ENCODE measurements at regions not wholly inside any gene's neighbourhood (a gene's known extent, or its start where the extent isn't known, plus 50 kb on each side); places are given as distances from the start of the nearest gene placed in this dataset.

DNA sequence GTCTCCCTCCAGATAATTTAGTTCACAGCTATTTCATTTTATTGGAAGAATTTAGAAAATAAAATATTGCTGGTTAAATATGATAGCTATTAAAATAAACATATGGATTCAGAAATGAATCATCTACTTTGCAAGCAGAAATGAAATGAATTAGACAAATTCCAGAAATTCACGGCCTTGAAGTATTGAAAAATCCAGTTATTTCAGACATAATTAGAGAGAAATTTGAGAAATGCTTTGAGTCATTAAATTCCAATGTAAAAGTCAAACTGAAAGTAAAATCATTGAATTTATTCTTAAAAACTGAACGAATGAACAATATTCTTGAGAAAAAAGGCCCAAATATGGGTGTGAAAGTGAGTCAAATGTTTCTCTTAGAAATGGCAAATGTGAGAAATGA, 632.6 kb upstream of the EDIL3 start:
- TF ChIP-seq, protein P1, sequence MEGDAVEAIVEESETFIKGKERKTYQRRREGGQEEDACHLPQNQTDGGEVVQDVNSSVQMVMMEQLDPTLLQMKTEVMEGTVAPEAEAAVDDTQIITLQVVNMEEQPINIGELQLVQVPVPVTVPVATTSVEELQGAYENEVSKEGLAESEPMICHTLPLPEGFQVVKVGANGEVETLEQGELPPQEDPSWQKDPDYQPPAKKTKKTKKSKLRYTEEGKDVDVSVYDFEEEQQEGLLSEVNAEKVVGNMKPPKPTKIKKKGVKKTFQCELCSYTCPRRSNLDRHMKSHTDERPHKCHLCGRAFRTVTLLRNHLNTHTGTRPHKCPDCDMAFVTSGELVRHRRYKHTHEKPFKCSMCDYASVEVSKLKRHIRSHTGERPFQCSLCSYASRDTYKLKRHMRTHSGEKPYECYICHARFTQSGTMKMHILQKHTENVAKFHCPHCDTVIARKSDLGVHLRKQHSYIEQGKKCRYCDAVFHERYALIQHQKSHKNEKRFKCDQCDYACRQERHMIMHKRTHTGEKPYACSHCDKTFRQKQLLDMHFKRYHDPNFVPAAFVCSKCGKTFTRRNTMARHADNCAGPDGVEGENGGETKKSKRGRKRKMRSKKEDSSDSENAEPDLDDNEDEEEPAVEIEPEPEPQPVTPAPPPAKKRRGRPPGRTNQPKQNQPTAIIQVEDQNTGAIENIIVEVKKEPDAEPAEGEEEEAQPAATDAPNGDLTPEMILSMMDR (conservative IDR thresholded peaks at IDR 0.05; ENCODE audit: low read length), result no peak
- TF ChIP-seq EZH2phosphoT487 (IDR thresholded peaks at IDR 0.05; ENCODE audit: borderline replicate concordance), result no peak

All from Loucy (cell line).